Tongue (tissue), 1 donor: ENCODE measurements at regions not wholly inside any gene's neighbourhood (a gene's known extent, or its start where the extent isn't known, plus 50 kb on each side); places are given as distances from the start of the nearest gene placed in this dataset.

Experiments used
- DNase-seq: peaks from one replicate; pipeline ENCODE4 v3.0.0-alpha.2; 2015

DNA sequence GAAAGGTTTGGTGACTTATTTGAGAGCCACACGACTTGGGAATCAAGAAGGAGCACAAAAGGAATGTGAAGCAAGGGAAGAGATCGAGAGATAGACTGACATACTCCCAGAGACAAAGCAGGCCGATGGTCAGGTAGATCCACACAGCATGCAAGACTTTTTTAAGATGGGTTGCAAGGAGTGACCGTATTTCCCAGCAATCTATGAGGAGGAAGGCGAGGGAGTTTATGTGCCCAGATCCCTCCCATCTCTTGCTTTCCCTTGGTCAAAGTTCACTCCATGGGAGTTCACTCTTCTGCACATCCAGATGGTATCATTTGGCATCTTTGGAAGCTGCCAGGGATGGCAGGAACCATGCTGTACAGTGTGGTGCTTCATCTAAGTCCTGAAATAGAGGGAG lies 148.9 kb downstream of the RMI1 start:
- no peak for DNase-seq

DNA sequence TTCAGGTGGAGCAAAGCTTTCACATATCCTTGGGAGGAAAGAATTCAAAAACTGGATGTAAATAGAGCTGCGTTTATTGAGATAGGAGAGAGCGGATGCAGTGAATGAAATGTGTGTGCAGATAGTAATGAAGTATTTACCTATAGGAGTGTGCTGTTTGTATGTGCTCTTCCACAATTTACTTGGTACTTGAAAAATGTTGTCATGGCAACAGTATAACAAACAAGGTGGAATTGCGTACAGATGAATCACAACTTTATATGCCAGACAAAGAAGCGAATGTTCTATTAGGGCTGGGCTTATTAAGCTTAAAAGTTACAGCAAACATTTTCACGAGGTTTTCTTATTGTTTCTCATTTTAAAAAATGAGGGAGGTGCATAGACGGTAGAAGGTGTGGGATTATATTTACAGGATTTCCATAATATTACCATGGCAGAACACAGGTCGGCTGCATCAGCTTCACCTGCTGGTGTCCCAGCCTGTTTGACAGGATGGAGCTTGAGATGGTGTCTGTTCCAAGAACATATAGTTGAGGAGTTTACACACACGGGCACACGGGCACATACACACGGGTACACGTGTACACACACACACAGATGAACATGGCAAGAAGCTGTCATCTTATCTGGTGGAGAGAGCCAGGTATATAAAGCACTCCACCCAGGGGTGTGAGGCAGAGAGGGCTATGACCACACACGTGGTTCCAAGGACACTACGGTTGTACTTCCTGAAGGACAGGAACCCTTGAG lies 155.7 kb downstream of the RMI1 start:
- DNase-seq = peak; percentile 49

DNA sequence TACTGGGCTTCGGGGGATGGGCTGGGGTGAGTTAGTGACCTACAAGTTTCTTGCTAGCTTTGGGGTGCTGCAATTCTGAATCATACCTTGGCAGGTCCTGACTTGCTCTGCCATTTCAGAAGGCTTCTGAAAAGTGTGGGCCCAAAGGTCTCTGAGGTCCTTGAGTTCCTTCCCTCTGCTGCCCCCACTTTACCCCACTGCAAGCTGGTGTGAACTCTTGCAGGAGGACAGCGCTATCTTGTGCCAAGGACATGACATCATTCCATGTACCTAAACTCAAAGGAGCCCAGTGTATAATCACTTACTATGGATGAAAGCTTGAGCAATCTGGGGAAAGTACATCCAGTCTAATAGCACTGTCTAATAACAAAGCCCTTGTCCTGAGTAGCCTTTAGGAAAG lies 157.4 kb downstream of the RMI1 start:
- DNase-seq = no peak

DNA sequence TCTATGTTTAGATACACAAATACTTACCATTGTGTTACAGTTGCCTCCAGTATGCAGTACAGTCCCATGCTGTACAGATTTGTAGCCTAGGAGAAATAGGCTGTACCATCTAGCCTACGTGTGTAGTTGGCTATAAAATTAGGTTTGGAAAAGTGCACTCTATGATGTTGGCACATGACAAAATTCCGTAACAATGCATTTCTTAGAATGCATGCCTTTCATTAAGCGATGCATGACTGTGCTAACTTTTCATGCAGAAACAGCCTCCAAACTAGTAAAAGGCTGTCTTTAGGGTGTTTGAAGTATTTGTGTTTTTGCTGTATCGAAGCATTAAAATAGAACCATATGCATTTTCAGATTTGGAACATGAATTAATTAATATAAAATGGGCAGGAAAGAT lies 157.9 kb downstream of the RMI1 start:
- peak; percentile 33 for DNase-seq

DNA sequence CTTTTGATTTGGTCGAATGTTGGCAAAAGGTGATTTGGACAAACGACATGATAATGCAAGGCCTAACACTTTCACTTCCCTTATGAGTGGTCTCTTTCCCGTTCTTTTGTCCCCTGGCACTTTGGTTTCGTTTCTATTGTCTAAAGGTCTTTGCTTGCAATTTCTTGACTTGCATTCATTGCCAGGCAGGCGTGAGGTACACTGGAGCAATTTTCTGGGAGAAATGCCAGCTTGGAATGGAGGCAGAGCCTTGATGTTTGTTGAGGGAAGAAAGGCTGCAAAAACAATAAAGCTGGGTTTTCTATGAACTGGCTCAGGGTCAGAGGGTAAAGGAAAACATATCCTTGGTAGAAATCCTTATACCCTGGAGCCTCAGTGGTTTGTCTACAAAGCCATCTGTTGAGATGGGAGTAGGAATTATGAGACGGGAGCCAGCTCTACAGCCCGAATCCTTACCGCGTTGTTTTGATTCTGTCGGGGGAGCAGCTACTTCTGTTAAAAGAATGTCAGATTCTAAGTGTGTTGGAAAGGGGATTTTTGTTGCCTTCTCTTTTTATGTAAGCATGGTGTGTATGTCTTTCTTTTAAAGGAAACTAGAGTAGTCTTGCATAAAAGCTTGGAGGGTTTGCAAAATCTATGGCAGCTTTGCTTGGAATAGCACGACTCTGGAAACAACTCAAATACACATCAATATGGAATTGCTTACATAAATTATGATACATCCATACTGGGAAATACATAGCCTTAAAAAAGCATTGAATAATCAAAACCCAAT lies 158.9 kb downstream of the RMI1 start:
- peak; percentile 81 for DNase-seq

DNA sequence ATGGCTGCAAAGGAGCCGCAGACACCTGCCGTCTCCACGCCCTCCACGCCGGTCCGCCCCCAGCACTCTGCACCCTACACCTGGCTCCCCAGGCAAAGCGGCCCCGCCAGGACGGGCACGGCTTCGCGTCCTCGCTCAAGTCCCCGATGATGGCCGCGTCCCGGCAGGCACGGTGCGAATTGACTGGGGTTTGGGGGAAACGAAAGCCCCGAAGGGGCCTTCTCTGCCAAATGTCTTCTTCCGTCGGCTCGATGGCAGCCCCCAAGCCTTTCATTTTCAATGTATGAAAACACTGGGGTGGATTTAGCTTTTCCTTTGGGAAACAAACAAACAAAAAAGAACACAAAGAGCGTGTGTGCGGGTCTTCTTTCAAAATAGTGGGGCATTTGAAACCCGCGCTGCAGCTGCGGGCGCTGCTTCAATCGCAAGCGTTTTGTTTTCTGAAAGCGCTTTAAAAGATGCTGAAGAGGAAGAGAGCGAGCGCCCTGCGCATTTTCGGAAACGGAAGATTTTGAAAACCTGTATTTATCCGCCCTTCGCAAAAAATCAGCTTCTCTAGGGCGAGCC lies 160.0 kb downstream of the RMI1 start:
- DNase-seq = peak; percentile 54

DNA sequence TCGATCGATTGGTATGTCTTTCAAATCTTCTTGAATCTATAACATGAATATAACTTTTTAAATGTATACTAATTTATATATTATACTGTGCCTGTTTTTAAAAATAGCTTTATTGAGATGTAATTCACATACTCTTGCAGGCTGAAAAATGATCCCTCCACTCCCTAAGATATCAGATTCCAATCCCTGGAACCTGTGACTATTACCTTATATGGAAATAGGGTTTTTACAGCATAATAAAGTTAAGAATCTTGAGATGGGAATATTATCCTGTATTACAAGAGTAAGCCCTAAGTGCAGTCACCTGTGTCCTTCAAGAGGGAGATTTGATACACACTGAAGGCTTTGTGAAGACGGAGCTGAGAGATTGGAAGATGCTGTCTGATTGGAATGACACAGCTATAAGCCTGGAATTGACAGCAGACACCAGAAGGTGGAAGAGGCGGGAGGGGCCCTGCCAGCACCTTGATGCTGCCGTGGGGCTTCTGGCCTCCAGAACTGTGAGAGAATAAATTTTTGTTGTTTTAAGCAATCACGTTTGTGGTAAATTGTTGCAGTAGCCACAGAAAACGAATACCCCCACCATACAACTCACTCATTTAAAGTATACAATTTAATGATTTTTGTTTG lies 161.3 kb downstream of the RMI1 start:
- no peak for DNase-seq

DNA sequence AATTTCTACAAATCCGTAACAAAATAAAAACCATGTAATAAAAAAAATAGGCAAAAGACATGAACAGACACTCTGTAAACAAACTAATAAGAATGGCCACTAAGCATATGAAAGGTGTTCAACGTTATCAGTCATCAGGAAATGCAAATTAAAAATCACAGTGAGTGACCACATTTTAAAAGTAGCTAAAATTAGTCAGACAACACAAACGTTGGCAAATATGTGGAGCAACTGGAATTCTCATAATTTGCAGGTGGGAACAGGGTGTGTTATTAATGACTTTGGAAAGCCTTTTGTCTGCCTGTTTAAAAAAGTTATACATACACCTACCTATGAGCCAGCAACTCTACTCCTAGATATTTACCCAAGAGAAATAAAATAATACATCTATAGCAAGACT lies 164.4 kb downstream of the RMI1 start:
- DNase-seq = no peak

DNA sequence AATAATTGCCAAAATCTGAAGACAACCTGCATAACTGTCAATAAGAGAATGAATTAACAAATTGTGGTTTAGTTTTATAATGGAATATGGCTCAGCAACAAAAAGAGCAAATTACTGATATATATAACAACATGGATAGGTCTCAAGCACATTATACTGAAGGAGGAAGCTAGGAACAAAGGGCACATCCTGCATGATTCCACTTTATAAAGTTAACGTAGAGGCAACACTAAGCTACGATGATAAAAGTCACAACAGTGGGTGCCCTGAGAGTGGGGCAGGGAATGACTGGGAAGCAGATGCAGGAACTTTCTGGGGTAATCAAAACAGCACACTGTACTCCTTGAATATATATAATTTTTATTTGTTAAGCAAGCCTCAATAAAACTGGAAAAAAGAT lies 165.2 kb downstream of the RMI1 start:
- DNase-seq = no peak

DNA sequence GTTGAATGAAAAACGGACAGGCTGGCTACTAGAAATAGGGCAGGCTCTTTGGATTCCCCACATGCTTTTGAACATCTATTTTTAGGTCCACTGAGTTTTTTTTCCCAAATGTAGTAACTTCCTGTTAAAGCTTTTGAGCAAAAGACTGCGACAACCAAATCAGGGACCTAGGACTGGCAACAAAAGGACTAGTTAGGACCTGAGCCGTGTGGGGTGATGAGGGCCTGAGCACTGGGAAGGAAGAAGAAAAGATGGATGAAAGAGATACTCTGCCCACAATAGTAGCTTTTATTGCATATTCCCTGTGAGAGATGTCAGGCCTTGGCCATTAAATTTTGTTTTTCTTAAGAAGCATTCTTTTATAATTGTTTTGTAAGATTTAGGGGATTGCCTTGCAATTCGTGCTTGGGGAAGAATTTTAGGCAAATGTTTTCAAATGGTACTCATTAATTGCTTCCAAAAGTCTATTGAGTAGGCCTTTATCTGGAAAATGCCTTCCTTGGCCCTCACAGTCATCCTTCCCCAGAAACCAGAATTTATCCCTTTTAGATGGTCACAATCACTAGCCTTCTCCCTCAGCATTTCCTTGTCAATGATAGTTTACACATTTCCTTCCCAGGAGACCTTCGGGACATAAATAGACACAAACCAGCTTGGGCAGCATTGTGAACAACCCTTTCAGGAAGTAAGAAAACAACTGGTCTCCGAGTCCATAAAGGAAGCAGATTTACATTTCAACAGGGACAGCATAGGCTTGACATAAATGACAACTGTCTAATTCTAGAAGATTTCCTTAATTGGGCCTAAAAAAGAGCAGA lies 166.5 kb downstream of the RMI1 start:
- DNase-seq = peak; percentile 58

DNA sequence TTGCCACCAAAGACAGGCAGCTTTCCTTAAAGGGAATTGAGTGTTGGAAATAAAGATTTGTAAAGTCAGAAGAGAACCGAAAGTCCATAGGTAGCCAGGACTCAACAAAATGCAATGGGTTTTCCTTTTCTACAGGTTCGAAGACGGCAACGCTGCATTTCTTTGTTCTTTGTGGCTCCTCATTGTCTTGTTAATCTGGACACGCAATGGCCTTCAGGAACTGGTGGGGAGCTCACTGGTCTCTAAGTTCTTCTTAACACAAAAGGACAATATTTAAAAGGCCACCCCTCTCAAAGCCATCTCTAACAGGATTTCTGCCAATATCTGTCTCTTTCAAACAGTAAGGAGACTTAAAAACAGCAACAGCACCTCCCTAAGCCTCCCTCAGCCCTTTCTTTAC lies 170.6 kb downstream of the RMI1 start:
- no peak for DNase-seq

DNA sequence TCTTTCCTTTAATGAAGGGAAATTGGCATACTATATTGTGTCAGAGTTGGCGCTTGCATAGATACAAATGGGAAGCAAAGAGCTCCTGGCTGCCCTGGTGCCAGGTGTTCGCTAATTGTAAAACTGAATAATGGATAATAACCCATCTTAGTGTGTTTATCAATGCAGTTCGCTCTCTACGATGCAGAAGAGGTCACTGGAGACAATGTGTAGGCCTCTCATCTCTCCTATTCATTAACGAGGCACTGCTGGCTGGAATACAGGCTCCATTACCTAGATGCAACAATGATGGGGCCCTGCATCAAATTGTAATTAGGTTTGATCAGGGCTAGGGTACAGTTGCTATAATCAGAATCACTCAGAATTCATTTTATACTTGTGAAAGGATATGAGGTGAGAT lies 171.0 kb downstream of the RMI1 start:
- DNase-seq = no peak

DNA sequence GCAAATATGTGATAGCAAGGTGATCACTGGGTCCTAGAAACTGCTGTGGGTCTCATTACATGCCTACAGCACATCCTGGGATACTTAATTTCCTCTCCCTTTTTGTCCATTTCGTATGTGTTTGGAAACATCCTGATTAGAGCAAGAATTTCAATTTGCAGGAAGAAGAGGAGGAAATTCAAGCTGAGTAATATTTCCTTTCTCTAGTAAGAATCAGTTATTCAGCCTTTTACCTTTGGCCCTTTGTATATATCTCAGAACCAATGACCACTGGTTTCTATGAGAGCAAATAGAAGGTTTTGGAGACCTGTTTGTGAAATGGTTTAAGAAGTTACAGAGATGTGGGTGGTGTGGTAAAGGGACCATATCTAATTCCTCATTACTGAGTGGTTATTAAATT lies 171.6 kb downstream of the RMI1 start:
- DNase-seq = no peak

DNA sequence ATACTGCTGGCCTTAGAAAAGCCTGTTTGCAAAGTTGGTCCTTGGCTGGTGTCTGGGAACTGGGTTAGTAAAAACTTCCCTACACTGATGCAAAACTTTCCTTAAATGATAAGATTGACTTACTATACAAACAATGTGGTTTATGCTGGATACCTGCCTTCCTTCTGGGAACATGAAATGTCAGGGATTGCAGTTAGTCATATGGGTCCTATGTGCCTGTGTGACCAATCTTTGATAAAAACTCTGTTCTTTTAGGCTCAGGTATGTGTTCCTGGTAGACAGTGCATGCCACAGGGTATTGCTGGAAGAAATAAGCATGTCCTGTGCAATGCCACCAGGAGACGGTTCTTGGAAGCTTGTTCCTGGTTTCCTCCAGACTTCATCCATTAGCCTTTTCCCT lies 173.3 kb downstream of the RMI1 start:
- no peak for DNase-seq

DNA sequence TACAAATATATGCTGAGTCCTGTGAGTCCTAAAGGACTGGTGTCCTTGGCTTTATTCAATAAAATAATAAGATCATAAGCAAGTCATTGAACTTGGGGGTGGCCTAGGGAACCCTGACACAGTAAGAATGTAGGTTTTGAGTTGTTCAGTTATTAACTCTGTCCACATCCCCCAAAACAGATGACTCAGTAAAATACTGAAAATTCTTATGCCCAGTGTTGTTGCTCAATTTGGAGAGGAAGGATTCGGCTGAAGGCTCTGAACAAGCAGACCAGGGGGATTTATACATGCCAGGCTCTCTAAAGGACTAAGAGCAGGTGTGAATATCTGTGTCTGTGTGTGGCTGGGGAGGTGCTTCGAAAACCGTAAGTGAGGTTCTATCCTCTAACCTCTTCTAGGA lies 173.7 kb downstream of the RMI1 start:
- no peak for DNase-seq

DNA sequence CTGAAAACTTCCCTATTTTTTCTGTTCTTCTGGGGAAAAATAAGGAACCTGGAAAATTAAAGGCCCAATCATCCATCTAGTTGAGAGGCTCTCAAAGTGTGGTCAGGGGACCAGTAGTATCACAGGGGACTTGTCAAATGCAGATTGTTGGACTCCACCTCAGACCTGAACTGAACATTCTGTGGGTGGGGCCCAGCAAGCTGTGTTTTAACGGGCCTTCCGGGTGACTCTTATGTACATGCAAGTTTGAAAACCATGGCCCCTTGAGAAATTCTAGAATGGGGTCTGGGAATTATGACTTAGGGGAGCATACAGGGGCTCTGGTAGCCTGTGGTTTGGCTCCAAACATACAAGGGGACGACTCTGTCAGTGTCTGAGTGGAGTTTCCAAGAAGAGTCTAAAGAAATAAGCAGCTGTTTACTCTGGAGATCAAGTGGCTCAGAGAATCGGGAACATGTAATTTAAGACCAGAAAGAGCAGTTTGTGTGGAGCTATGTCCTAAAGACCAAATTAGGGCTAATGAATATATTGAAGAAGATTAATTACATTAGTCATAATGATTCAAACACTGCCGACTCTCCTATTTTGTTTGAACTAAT lies 177.4 kb downstream of the SLC28A3 start:
- peak; percentile 71 for DNase-seq

DNA sequence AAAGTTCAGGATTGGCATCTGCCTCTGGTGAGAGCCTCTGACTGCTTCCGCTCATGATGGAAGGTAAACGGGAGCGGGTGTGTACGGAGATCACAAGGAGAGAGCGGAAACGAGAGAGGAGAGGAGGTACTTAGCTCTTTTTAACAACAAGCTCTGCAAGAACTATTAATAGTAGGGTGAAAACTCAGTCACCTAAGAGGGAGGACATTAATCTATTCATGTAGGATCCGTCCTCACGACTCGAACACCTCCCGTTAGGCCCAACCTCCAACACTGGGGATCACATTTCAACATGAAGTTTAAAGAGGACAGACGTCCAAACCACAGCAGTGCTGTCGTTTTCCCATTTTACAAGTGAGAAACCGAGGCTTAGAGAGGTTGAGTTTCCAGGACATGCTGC lies 173.7 kb downstream of the SLC28A3 start:
- peak; percentile 33 for DNase-seq

DNA sequence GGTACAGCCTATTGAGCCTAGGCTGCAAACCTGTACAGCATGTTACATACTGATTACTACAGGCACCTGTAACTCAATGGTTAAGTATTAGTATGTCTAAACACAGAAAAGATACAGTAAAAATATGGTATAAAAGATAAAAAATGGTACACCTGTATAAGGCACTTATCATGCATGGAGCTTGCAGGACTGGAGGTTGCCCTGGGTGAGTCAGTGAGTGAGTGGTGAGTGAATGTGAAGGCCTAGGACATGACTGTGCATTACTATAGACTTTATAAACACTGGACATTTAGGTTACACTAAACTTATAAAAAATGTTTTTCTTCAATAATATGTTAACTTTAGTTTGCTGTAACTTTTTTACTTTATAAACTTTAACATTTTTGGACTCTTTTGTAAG lies 171.3 kb downstream of the SLC28A3 start:
- DNase-seq = no peak

DNA sequence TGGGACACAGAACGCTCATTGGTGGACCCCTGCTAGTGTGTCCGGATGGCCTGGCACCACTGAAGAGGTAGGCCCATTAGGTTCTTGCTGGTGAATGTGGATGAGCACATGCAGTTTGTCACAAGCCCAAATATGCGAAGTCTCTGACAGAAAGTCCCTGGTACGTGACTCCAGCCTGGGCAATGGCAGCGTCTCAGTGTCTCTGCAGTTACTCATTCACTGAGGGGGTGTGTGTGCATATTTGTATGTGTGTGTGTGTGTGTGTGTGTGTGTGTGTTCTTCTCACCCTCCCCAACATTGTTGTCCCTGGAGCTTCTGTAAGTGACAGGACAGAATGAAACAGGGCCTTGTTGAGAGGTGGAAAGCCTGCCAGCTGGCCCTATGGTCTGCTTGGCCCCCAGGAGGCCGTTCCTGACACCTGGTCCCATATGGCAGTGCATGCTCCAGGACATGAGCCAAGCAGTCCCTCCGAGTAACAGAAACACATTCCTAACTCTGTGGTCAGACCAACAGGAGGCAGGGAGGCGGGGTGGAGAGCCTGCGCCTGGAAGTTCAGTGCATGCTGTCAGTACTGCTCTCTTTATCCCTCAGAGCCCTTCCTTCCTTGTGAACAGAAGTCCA lies 169.9 kb downstream of the SLC28A3 start:
- DNase-seq = peak; percentile 96

DNA sequence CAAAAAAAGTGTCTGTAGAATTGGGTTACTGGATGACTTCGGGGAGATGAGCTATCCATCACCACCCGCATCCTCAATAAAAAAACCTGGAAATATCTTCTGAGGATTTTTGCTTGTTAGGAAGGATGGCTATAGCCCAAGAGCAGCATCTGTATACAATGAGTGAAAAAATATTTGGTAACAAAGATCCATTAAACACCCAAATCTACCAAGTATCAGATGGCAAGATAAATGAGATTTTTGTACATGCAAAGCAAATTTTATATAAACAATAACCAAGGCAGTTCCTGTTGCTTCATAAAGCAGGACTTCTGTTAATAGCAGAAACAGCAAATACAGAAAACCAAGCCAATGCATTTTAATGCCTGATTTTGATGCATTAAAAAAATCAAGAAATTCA lies 166.6 kb downstream of the SLC28A3 start:
- DNase-seq = no peak

DNA sequence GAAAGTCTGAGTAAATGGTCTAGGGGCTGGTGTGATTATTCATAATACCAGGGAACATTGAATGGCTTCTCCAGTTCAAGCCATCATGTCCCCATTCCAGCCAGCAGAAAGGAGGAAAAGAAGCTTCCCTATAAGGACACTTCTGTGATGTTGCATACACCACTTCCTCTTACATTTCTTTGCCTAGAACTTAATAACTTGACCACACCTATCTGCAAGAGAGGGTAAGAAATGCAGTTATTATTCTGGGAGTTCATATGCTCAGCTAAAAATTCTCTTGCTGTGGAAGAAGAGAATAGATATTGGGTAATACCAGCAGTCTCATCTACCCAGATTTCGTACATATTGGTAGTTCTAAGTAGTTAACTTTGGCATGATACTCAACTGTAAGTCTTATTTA lies 166.1 kb downstream of the SLC28A3 start:
- DNase-seq = no peak
